Stomach (tissue), 8 donors: ENCODE measurements at regions not wholly inside any gene's neighbourhood (a gene's known extent, or its start where the extent isn't known, plus 50 kb on each side); places are given as distances from the start of the nearest gene placed in this dataset.

Experiments
- DNase-seq, 2 donors: peaks; one replicate each; pipeline versions ENCODE4 v3.0.0 to v3.0.0-alpha.2; 2013 to 2019
- H3K27ac ChIP-seq, 5 donors: fragments of 200-600 bp in 4 of 5; sonication (generic) in 4 of 5; one replicate each; pipeline ENCODE4 v1.5.1; 2013 to 2019; ENCODE audit warnings: mild to moderate bottlenecking in 1 of 5, moderate library complexity in 1 of 5
- H3K27me3 ChIP-seq, 3 donors: fragments of 200-600 bp; sonication (generic); one replicate each; pipeline ENCODE4 v1.5.1; 2017 to 2019; ENCODE audit warnings: mixed run types in 1 of 3
- H3K36me3 ChIP-seq, 4 donors: fragments of 200-600 bp; sonication (generic); 1 replicate in 3 of 4; 2 replicates in 1 of 4; pipeline ENCODE4 v1.5.1; 2016 to 2019
- H3K4me1 ChIP-seq, 4 donors: fragments of 200-600 bp; sonication (generic); one replicate each; pipeline ENCODE4 v1.5.1; 2016 to 2019
- H3K4me3 ChIP-seq, 4 donors: fragments of 200-600 bp; sonication (generic) in 3 of 4; one replicate each; pipeline ENCODE4 v1.5.1; 2016 to 2019; ENCODE audit warnings: mild to moderate bottlenecking in 1 of 4
- H3K9me3 ChIP-seq, 4 donors: fragments of 200-600 bp; sonication (generic); one replicate each; pipeline ENCODE4 v1.5.1; 2016 to 2019
- CTCF ChIP-seq, 7 experiments: fragments of 450-650 bp in 4 of 7; fragments of 200-600 bp in 3 of 7; sonication (generic) in 3 of 7; IDR thresholded peaks; one replicate each; pipeline ENCODE4 v1.5.1; 2016 to 2019; ENCODE audit warnings: antibody characterized with exemption in 7 of 7, control low read depth in 2 of 7, mild to moderate bottlenecking in 1 of 7
- EP300 ChIP-seq: sonication (generic); formaldehyde crosslinking; IDR thresholded peaks from one replicate; pipeline ENCODE4 v1.6.1; 2017; ENCODE audit warnings: antibody characterized with exemption
- POLR2A ChIP-seq, 4 donors: fragments of 450-650 bp; IDR thresholded peaks; one replicate each; pipeline ENCODE4 v1.6.1; 2016; ENCODE audit warnings: antibody characterized with exemption in 4 of 4, control low read depth in 2 of 4, mild to moderate bottlenecking in 1 of 4, moderate library complexity in 1 of 4
- POLR2AphosphoS5 ChIP-seq, 3 donors: sonication (generic); formaldehyde crosslinking; IDR thresholded peaks; one replicate each; pipeline ENCODE4 v1.6.1; 2016; ENCODE audit warnings: antibody characterized with exemption in 3 of 3
- WGBS, 5 donors: extraction: QIAGEN DNeasy Blood & Tissue Kit in 3 of 5; methylation state at CpG; one replicate each; pipeline versions ENCODE4 v1.1.5 to v1.1.7; 2013 to 2018; 5-methylcytosine and 5-hydroxymethylcytosine counted together
- intact Hi-C: fragments of 100-400 bp; cut with DNase I; formaldehyde crosslinking; loops from one replicate; pipeline ENCODE4 v1.15.1; 2023; ENCODE audit warnings: low total_unique reads
- donor health status: healthy with polysubstance abuse.
- donor health status: Bipolar disorder and iron deficiency.
- donor health status: healthy.

DNA sequence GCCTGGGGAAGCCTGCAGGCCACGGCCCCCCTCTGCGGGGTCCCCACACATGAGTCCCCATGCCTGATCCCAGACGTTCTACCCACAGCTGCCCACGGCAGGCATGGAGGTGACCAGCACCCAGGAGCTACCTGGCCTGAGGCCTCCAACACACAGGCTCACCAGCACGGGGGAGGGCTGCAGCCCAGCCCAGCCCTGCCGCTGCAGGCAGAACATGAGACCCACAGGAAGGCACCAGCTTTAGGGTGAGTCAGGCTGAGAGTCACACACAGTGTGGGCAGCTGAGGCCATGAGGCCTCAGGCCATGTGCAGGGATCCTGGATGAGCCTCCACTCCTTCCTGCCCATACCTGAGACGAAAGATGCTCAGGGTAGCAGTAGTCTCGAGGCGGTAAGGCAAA, 121.1 kb downstream of the PSMG1 start:
- H3K9me3 ChIP-seq, result peaks cover 0 to 11% (median 4%) of the 10 kb centered on the region in 4 donors
- 90 to 94% (median 92%) methylated on average over 7 to 9 of the region's 9 CpGs for WGBS, 5 donors
- H3K4me1 ChIP-seq, result peaks cover 0 to 17% (median 8%) of the 10 kb centered on the region in 4 donors
- H3K27ac ChIP-seq, result no peak overlapping the region
- TF ChIP-seq POLR2A (IDR thresholded peaks at IDR 0.05) (no peak), POLR2AphosphoS5 (IDR thresholded peaks at IDR 0.05) (no peak), CTCF (IDR thresholded peaks at IDR 0.05) (no peak)
- intact Hi-C loops, result no loop called here
- no peak for DNase-seq
- no peaks in the 10 kb centered on the region for H3K27me3 ChIP-seq
- H3K36me3 ChIP-seq, result no peaks in the 10 kb centered on the region
- H3K4me3 ChIP-seq, result no peak overlapping the region

GRCh38 chr21:39061766-39062165, 121.5 kb downstream of the PSMG1 start:
- Histone ChIP-seq H3K9me3 (peaks cover 0 to 11% (median 4%) of the 10 kb centered on the region in 4 donors), H3K4me1 (peaks cover 0 to 14% (median 6%) of the 10 kb centered on the region in 4 donors), H3K36me3 (no peaks in the 10 kb centered on the region), H3K27ac (no peak overlapping the region), H3K4me3 (no peak overlapping the region), H3K27me3 (no peaks in the 10 kb centered on the region)
- intact Hi-C loops, result no loop called here
- no peak for DNase-seq
- 88 to 98% (median 92%) methylated on average over 8 to 10 of the region's 10 CpGs for WGBS, 5 donors
- no peak for TF ChIP-seq POLR2AphosphoS5 (IDR thresholded peaks at IDR 0.05)
- TF ChIP-seq EP300, result no peak
- TF ChIP-seq POLR2A (IDR thresholded peaks at IDR 0.05), result no peak
- TF ChIP-seq CTCF (IDR thresholded peaks at IDR 0.05), result no peak

GRCh38 chr21:39060485-39061083, 122.7 kb downstream of the PSMG1 start:
- Histone ChIP-seq H3K27me3 (no peaks in the 10 kb centered on the region), H3K4me3 (no peak overlapping the region), H3K4me1 (peaks cover 0 to 2% (median under 1%) of the 10 kb centered on the region in 4 donors), H3K27ac (no peak overlapping the region), H3K9me3 (peaks cover 0 to 11% (median 4%) of the 10 kb centered on the region in 4 donors), H3K36me3 (no peaks in the 10 kb centered on the region)
- 82 to 91% (median 85%) methylated on average over 9 of the region's 9 CpGs for WGBS, 5 donors
- intact Hi-C loops, result no loop called here
- TF ChIP-seq POLR2A (IDR thresholded peaks at IDR 0.05) (no peak), POLR2AphosphoS5 (IDR thresholded peaks at IDR 0.05) (no peak), EP300 (no peak), CTCF (IDR thresholded peaks at IDR 0.05) (no peak)
- DNase-seq, result no peak

DNA sequence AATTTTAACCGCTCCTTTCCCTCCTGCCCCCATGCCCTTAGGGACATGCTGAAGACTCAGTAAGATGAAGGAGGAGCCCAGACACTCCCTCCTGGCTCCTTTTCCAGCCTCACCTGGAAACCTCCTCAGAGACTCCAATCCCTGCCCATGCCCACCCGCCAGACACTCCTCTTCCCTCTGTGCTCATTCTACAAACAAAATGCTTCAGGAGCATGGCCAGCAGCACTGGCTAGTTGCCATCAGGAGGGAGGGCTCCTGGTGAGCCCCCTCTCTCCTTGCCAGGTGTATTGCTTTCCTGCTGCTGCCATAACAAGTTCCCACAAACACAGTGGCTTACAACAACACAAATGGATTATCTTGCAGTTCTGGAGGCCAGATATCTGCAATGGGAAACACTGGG, 126.1 kb downstream of the PSMG1 start:
- Histone ChIP-seq H3K27me3 (no peaks in the 10 kb centered on the region), H3K9me3 (no peaks in the 10 kb centered on the region), H3K4me1 (no peaks in the 10 kb centered on the region), H3K4me3 (no peak overlapping the region), H3K36me3 (no peaks in the 10 kb centered on the region), H3K27ac (no peak overlapping the region)
- intact Hi-C loops, result no loop called here
- no peak for DNase-seq
- no peak for TF ChIP-seq POLR2AphosphoS5 (IDR thresholded peaks at IDR 0.05)
- no peak for TF ChIP-seq EP300
- no peak for TF ChIP-seq CTCF (IDR thresholded peaks at IDR 0.05)
- no peak for TF ChIP-seq POLR2A (IDR thresholded peaks at IDR 0.05)
- 64 to 80% (median 68%) methylated on average over 2 of the region's 2 CpGs for WGBS, 5 donors
